IPS-NIHi7 (cell line): ENCODE measurements at regions not wholly inside any gene's neighbourhood (a gene's known extent, or its start where the extent isn't known, plus 50 kb on each side); places are given as distances from the start of the nearest gene placed in this dataset.
"Not testable (repeated sequence)": the region's sequence is repeated elsewhere in the genome, so short reads cannot be mapped to it uniquely, and the experiment has no call there.

Experiments
- DNase-seq: peaks from one replicate; pipeline ENCODE4 v3.0.0; 2012; ENCODE audit warnings: mixed read lengths; ENCODE audit errors: extremely low spot score

DNA sequence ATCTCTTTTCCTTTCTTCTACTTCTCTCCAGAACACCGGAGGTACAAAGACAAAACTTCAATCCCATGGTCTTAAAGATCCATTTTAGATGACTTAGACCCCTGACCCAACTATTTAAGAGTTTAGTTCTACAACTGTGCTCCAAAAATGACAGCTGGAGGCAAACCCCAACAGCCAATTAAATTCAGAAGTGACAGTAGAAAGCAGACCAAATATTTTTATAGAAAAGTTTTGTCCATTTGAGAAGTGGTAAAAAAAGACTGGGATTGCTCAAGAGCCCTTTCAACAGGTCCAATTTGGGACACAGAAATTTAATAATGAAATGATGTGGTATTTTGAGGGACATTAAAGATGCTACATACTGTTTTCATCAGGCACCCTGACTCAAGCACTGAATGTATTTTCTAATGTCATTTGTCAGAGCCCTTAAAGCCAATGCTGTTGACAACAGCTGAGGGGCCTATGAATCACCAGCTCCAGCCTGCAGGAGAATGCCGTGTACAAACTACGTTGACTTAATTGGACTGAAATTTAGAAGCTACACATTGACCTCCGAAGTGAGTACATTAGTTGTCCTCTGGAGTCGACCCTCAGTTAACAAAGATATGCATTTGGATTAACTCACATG lies 147.5 kb upstream of the PIK3R1 start:
- DNase-seq: no peak

DNA sequence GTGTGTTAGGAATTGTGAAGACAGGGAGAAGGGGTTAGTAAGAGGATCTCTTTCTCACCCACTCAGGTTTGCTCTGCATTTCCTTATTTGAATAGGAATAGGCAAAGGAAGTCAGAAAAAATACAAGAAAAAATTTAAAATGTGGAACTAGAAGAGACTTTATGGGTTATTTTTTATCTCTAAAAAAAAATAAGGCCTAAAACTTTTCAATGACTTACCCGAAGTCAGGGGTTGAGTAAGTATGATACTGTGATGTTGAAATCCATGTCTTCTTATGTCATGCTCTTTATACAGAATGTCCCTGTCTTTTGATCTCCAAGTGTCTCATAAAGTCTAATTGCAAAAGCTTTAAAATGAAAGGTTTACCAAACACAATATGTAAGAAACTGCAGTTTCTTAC lies 148.3 kb upstream of the PIK3R1 start:
- no peak for DNase-seq

DNA sequence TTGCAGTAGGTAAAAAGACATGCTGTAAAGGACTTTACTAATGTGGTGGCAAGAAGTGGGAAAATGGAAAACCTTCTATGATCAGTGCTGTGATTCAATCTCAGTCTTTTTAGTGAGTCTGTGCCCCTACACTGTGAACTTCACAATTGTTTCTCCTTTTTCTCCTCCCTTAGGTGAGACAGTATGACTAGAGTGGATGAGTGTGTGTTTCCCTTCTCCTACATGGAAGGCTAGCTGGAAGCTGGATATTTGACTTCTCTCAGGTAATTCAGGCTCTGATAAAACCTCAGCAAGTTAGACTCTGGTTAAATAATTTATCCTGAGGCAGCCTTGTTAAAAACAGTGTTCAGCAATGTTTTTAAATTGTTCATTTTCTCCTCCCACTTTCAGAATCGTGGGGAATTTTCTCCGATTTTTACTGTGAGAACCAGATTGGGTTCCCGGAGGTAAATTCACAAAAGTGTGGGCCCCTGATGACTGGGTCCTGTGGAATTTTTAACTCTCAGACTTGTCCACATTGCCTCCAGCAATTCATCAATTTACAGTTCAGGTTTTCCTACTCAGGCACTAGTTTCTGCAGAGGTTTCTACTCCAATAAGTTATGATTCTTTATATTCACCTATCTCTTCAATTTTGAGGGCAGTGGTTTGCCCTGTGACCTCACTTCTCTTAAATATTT lies 149.1 kb upstream of the PIK3R1 start:
- DNase-seq: no peak

DNA sequence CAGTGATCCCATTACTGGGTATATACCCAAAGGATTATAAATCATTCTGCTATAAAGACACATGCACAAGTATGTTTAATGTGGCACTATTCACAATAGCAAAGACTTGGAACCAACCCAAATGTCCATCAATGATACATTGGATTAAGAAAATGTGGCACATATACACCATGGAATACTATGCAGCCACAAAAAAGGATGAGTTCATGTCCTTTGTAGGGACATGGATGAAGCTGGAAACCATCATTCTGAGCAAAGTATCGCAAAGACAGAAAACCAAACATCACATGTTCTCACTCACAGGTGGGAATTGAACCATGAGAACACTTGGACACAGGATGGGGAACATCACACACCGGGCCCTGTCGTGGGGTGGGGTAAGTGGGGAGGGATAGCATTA lies 150.2 kb upstream of the PIK3R1 start:
- not testable (repeated sequence) for DNase-seq

DNA sequence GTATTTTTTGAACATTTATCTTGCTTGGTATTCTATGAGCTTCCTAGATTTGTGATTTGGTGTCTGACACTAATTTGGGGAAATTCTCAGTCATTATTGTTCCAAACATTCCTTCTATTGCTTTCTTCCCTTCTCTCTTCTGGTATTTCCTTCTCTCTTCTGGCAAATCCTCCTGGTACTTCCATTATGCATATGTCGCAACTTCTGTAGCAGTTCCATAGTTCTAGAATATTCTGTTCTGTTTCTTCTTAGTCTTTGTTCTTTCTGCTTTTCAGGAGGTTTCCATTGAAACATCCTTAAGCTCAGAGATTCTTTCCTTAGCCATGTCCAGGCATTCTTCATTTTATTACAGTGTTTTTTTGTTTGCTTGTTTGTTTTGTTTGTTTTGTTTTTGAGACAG lies 155.2 kb upstream of the PIK3R1 start:
- no peak for DNase-seq

DNA sequence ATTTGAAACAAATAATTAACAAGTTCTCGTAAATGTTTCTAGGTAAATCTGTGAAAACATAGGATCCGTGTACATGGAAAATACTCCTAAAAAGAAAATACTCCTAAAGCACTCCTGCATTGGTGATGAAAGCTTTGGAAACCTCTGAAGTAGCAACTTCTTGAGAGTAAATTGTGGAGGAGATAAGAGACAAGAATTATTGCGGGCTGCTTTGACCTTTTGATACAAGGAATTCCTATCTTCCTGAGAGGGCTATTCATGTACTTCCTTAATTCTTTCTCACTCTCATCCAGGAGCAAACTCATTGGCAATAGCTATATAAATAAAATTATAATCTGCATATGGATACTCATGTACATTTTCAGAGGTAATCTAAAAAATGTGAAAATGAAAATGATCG lies 158.4 kb upstream of the PIK3R1 start:
- DNase-seq: no peak

DNA sequence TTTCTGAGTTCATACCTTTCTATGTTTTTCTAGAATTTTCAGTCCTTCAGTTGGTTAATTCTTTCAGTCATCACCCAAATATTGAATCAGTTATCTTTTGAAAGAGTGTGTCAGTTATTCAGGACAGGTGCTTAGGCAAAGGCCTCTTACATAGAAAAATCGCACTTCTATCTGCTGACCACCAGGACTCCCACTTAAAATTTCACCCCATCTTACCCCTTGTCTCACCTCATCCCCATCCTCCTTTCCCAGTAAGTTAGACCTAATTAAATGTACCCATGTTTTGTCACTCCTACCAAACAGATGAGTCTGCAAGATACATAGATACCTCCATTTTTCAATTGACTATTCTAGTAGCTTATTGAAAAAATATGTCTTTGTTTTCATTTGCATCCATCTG lies 159.9 kb upstream of the PIK3R1 start:
- DNase-seq: no peak

DNA sequence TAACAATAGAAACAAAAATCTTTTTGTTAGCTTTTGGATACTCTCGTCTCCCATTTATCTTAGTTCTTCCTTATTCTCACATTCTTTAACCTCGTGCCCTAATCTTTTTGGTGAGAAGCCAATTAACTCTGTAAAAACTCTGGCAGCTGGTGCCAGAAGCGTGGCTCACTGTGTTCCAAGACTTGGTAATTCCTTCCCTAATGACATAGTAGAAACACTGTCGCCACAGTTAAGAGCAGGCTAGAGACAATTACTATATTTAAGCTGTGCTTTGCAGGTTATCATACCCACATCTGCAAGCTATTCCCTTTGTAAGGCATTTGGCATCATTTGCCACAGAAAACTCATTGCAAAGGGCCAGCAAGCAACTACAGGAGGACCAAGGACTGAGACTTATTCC lies 160.9 kb upstream of the PIK3R1 start:
- DNase-seq: no peak

DNA sequence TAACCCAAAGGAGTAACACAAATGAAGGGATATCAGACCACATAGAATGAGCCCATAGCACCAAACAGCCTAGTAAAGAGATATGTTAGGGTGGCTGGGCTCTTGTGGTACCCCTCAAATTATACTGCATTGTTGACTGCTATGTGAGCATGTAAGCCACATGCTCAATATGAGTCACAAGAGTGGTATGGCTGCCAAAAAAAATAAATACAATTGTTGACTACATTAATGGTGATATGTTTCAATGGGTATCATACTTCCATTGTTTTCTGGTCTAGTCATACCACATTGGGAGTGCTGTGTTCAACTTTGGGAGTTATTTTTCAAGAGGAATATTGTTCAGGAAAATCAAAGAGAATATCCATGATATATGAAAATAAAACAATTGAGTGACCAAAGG lies 162.4 kb upstream of the PIK3R1 start:
- DNase-seq: no peak

DNA sequence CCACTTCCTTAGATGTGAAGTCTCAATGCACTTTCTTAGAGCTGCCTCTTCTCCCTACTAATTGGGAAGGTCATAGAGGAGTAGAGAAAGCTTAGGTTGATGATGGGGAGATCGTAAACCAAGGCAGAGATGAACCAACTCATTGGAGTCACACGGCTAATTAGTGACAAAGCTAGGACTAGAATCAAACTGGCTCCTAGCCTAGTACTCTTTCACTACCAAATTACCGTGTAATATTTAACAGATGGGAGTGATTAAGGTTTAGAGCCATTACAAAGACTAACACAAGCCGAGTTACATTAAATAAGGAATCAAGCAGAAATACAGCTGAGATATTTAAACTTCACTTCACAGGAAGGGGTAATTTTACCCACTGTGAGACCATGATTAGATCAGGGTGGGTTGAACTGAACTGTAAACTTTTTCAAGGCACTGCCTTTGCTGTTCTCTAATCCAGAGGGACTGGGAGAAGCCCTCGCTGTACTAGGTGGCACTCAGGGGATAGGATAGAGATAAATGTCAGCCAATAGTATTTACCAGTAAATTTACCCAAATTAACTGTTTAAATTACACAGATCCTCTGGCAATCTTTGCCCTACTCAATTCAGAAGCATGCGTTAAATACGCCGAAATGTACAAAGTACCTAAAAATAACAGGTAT lies 166.4 kb upstream of the PIK3R1 start:
- no peak for DNase-seq

DNA sequence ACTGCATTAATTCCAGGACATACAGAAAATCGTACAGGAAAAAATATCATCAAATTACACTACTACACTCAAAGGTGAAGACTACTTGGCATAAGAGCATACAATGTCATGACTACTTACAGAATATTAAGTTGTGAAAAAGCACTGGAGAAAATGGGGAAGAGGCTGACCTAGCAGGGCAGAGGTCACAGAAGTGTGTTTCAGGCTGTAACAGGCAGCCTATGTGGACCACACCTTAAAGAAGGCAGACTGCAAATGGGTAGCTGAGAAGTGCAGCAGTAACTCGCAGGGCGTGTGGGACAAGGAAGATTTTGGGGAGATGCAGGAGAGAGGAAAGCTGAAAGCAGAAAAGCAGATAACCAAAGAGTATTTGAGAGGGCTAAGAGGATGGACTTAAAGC lies 167.0 kb upstream of the PIK3R1 start:
- no peak for DNase-seq

DNA sequence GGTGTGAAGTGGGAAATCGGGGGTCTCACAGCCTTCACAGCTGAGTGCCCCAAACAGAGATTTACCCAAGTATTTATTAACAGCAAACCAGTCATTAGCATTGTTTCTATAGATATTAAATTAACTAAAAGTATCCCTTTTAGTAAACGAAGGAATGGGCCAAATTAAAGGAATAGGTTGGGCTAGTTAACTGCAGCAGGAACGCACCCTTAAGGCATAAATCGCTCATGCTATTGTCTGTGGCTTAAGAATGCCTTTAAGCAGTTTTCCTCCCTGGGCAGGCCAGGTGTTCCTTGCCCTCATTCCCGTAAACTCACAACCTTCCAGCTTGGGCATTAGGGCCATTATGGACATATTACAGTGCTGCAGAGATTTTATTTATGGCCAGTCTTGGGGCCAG lies 167.5 kb upstream of the PIK3R1 start:
- not testable (repeated sequence) for DNase-seq

DNA sequence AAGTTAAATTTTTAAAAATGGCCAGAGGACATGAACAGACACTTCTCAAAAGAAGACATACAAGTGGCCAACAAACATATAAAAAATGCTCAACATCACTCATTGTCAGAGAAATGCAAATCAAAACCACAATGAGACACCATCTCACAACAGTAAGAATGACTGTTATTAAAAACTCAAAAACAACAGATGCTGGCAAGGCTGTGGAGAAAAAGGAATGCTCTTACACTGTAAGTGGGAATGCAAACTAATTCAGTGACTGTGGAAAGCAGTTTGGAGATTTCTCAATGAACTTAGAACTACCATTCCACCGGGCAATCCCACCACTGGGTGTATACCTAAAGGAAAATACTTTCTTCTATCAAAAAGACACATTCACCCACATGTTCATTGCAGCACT lies 168.5 kb upstream of the PIK3R1 start:
- DNase-seq: no peak

DNA sequence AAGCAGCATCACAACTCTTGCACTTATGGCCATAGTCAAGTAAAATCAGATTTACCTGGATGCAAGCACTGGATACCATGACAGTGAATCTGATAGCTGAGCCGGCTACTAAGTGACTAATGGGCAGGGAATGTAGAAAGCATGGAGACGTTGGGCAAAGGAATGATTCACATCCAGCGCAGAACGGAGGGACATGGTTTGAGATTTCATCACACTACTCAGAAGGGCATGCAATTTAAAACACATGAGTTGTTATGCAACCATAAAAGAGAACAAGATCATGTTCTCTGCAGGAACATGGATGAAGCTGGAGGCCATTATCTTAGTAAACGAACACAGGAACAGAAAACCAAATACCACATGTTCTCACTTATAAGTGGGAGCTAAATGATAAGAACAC lies 169.1 kb upstream of the PIK3R1 start:
- DNase-seq: no peak

DNA sequence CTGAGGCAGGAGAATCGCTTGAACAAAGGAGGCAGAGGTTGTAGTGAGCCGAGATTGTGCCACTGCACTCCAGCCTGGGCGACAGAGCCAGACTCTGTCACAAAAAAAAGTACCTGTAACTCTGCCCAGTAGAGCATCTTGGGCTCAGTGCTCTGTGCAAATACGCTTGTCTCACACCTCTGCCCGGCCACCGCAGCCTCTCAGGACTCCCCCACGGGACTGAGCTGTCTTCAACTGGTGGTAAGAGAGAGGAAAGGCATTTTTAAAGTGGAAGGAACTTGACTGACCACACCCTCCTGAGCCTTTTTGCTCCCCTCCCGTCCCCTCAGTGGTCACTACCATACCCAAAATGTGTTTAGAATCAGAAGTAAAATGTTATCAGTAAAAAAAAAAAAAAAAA lies 174.3 kb upstream of the PIK3R1 start:
- DNase-seq: no peak

DNA sequence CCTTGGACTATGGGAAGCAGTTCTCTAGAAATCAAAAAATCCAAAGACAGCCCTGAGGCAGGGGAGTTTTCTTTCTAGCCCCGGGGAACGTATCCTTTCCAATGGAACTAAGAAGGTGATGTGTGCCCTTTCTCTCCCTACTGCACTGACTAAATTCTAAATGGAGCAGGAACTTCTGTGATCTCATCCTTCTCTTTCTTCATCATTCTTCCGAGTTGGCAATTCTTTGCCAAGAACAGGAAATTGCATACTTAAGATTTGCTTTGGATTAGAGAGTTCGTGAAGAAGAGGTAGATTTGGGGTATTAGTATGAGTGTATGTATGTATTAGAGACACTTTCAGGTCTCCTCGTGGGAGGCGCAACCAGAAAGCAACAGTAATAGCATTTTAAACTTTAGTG lies 178.0 kb upstream of the PIK3R1 start:
- no peak for DNase-seq

DNA sequence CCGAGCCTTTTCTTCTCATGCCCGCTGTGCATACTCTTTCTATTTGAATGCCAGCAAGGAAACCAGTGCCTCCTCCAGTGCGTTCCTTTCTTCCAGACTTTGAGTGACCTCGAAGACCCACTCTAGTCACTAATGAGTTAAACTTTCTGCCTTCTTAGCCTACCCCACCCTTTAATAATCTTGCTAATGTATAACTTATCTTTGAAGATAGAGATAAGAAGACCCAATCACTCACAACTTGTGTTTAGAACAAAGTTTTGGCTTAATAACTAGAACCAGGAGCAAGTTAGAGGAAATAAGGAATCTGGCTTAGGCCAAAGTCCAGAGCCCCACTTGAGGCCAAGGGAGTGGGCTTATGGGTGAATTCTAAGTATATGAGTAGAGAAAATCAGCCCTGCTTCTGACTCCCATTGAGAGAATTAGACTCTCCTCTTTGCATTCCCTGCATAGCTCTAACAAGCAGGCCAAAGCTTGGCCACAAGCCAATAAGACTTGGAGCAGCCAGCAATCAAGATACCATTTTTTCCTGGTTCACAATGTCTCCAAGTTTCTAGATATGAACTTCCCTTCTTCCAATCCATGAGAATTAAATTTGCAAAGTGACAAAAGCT lies 181.5 kb upstream of the PIK3R1 start:
- DNase-seq: no peak

DNA sequence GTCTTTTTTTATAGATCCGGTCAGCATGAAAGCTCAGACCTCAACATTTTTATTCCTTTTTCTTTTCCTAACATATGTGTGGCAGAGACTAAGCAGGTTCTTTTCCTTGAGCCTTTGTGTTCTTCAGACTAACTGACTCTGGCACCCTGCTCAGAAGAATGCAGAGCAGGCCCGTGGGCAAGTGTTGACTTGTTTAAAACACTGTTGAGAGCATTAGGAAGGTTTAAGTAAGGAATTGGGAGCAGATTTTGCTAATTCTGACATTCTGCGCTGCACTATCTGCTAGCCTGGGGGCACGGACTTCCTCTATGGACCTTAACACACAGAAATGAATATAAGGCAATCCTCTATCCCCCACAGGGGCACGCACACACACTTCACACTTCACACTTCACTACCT lies 182.5 kb upstream of the PIK3R1 start:
- no peak for DNase-seq

DNA sequence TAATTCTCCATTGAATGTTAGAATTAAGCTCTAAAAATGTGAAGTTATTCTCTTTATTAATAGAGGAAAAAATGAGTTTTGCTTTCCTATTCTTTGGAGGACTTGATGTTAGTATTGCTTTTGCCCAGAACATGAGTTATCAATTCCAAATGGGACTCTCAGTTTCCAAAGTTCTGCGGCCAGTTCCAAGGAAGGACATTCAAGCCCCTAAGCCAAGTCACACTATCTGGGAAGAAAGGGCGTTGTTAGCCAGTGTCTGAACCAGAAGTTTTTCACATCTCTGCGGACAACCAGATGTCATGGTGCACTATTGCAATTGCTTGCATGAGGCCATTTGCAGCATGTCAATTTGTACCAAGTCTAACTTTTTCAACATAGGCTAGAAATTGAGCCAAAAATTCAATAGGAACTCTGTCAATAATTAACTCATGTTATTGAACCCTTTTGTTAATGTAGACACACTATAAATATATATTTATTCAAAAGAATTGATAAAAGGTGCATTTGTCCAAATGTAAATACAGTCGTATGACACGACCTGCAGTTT lies 183.3 kb upstream of the PIK3R1 start:
- no peak for DNase-seq

DNA sequence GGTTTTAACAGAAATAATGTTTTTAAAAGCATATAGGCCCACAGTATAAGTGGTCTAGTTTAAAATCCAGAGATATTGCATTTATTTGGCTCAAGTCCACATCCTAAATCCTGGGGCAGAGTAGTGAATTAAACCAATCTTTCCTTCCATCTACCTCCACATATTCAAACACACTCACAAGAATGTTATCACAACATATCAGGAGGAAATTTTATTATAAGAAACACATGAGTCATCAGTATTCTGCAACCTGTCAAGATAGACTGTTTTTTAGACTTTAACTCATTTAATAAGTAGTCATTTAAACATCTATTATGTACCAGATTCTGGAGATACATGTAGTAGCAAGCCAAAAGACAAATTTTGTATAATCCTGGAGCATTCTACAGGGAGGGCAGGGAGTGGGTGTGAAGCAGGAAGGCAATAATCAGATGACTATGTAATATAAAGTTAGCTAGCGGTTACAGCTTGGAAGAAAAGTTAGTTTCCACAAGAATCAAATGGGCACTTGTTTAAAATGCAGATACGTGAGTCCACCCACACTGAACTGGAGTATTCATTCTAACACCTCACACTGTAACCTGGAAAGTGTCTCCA lies 187.3 kb upstream of the PIK3R1 start:
- DNase-seq: no peak

DNA sequence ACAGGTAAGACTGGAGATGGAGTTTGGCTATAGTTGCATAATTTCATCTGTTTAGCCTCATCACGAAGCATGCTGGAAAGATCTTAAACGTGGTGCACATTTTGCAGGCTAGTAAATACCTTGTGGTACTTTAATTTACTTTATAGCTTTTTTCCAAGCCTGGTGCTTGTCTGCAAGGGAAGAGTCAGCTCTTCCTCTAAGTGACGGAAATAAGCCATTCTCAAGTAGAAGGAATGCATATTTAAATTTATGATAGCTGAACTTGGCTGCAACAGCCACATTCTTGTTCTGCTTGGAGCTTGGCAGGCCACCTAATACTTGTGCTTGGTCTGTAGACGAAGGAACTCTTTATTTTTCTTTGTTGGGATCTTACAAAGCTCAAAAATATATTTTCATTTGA lies 188.0 kb upstream of the PIK3R1 start:
- DNase-seq: no peak
